Spleen (tissue), 7 donors: ENCODE measurements at regions not wholly inside any gene's neighbourhood (a gene's known extent, or its start where the extent isn't known, plus 50 kb on each side); places are given as distances from the start of the nearest gene placed in this dataset.

Source experiments
- CTCF ChIP-seq, 11 experiments: fragments of 200-600 bp in 7 of 11; fragments of 450-650 bp in 4 of 11; sonication (generic) in 4 of 11; IDR thresholded peaks in 8 of 11; conservative IDR thresholded peaks in 3 of 11; 1 replicate in 7 of 11; 2 replicates in 4 of 11; pipeline versions ENCODE4 v1.4.0 to v1.8.0; 2016 to 2021; ENCODE audit warnings: antibody characterized with exemption in 11 of 11, inconsistent platforms in 4 of 11, mild to moderate bottlenecking in 1 of 11
- POLR2A ChIP-seq, 3 donors: fragments of 450-650 bp; IDR thresholded peaks; one replicate each; pipeline ENCODE4 v1.5.1; 2017; ENCODE audit warnings: antibody characterized with exemption in 3 of 3, mild to moderate bottlenecking in 1 of 3
- donor health status: DM: no; HTN: no; CAD: no; lungs with moderate emphysema.
- donor health status: DM: no; HTN: no; CAD: no.
- donor health status: DM: no; HTN: no; CAD: no.

- TF ChIP-seq CTCF (IDR thresholded peaks at IDR 0.05 in 8 of 11, conservative IDR thresholded peaks at IDR 0.05 in 3 of 11), result no peak
- no peak for TF ChIP-seq POLR2A (IDR thresholded peaks at IDR 0.05)
These were observed 436.4 kb downstream of the DCDC2C start for GRCh38 chr2:4139731-4140130.
